IMR-90 (cell line): ENCODE measurements at regions not wholly inside any gene's neighbourhood (a gene's known extent, or its start where the extent isn't known, plus 50 kb on each side); places are given as distances from the start of the nearest gene placed in this dataset.
A peak's percentile ranks its signal among the peaks of the same experiment; 100 is the strongest.

ENCODE experiments used
- ATAC-seq: fragments of 200-7000 bp; cut with Tn5 transposase; 2 replicates; pipeline ENCODE4 v1.9.1; 2020; ENCODE audit warnings: low read depth, mild to moderate bottlenecking, moderate library complexity
- BruUV-seq: library from RNA; stranded (reverse); fragments of 400-500 nt; replicated peaks from 2 replicates; lab custom pipeline; 2021; lab: Mats Ljungman, UMichigan
- CTCF ChIA-PET: fragments of 300-600 bp; formaldehyde crosslinking; extraction: SDS; loops from one replicate; lab custom pipeline; 2021; ENCODE audit warnings: antibody characterized with exemption; lab: Yijun Ruan, JAX
- POLR2A ChIA-PET: fragments of 300-600 bp; sonication (Branson Sonifier 250); formaldehyde crosslinking; loops from one replicate; lab custom pipeline; 2022; ENCODE audit warnings: antibody characterized with exemption; ENCODE audit not compliant: unreplicated experiment; lab: Charles Lee
- DNase-seq: peaks from one replicate; pipeline ENCODE4 v3.0.0; 2013
- H2AFZ ChIP-seq: replicated peaks from 2 replicates; pipeline ENCODE3; 2013; ENCODE audit warnings: low read length, mild to moderate bottlenecking; ENCODE audit not compliant: poor library complexity
- H2AK5ac ChIP-seq: 2 replicates; pipeline ENCODE4 v1.6.1; 2013; ENCODE audit warnings: low read depth, low read length, inconsistent platforms
- H2AK9ac ChIP-seq: replicated peaks from 2 replicates; pipeline ENCODE3; 2013; ENCODE audit warnings: mild to moderate bottlenecking, low read depth, low read length, moderate library complexity; ENCODE audit not compliant: poor library complexity
- H2BK120ac ChIP-seq: 2 replicates; pipeline ENCODE4 v1.6.1; 2013; ENCODE audit warnings: low read depth, low read length, inconsistent platforms
- H2BK15ac ChIP-seq: 3 replicates; pipeline ENCODE4 v1.6.1; 2013; ENCODE audit warnings: low read depth, low read length, inconsistent platforms
- H2BK20ac ChIP-seq: 2 replicates; pipeline ENCODE4 v1.6.1; 2013; ENCODE audit warnings: low read depth, mild to moderate bottlenecking, inconsistent platforms, low read length, moderate library complexity
- H2BK5ac ChIP-seq: 2 replicates; pipeline ENCODE4 v1.6.1; 2013; ENCODE audit warnings: mild to moderate bottlenecking, low read depth, low read length, inconsistent platforms; ENCODE audit not compliant: poor library complexity, severe bottlenecking
- H3K14ac ChIP-seq: replicated peaks from 2 replicates; pipeline ENCODE4 v1.6.1; 2013; ENCODE audit warnings: low read depth, low read length, inconsistent platforms
- H3K18ac ChIP-seq: 2 replicates; pipeline ENCODE4 v1.6.1; 2013; ENCODE audit warnings: low read depth, low read length, control low read depth
- H3K23ac ChIP-seq: 2 replicates; pipeline ENCODE4 v1.6.1; 2013; ENCODE audit warnings: low read depth, low read length, inconsistent platforms
- H3K27ac ChIP-seq: 2 replicates; pipeline ENCODE4 v1.5.1; 2013; ENCODE audit warnings: mild to moderate bottlenecking, control low read depth, low read length; ENCODE audit not compliant: insufficient read depth
- H3K27me3 ChIP-seq: 2 replicates; pipeline ENCODE4 v1.6.1; 2013; ENCODE audit warnings: low read length; ENCODE audit not compliant: control insufficient read depth, insufficient read depth
- H3K36me3 ChIP-seq: 2 replicates; pipeline ENCODE4 v1.6.1; 2013; ENCODE audit warnings: low read length, mixed read lengths; ENCODE audit not compliant: control insufficient read depth, insufficient read depth
- H3K4ac ChIP-seq: 2 replicates; pipeline ENCODE4 v1.6.1; 2013; ENCODE audit warnings: low read depth, low read length, inconsistent platforms
- H3K4me1 ChIP-seq: 2 replicates; pipeline ENCODE4 v1.6.1; 2013; ENCODE audit warnings: low read length, mixed read lengths; ENCODE audit not compliant: control insufficient read depth, insufficient read depth
- H3K4me2 ChIP-seq: 2 replicates; pipeline ENCODE4 v1.6.1; 2013; ENCODE audit warnings: low read depth, mild to moderate bottlenecking, control low read depth, low read length, moderate library complexity
- H3K4me3 ChIP-seq: 2 replicates; pipeline ENCODE4 v1.5.1; 2013; ENCODE audit warnings: low read depth, mild to moderate bottlenecking, control low read depth, low read length, moderate library complexity; ENCODE audit not compliant: insufficient read depth
- H3K56ac ChIP-seq: 2 replicates; pipeline ENCODE4 v1.6.1; 2013; ENCODE audit warnings: low read length, inconsistent platforms; ENCODE audit not compliant: insufficient read depth; ENCODE audit errors: extremely low read depth
- H3K79me1 ChIP-seq, 2 experiments: 2 replicates each; pipeline ENCODE4 v1.6.1; 2013; ENCODE audit warnings: low read length in 2 of 2, inconsistent platforms in 1 of 2, low read depth in 1 of 2
- H3K9ac ChIP-seq: 2 replicates; pipeline ENCODE4 v1.6.1; 2013; ENCODE audit warnings: low read depth, low read length, control low read depth
- H3K9me1 ChIP-seq: 2 replicates; pipeline ENCODE4 v1.6.1; 2013; ENCODE audit warnings: low read length, inconsistent platforms; ENCODE audit not compliant: insufficient read depth
- H3K9me3 ChIP-seq: 2 replicates; pipeline ENCODE4 v1.6.1; 2013; ENCODE audit warnings: low read length; ENCODE audit not compliant: control insufficient read depth, insufficient read depth
- H4K20me1 ChIP-seq: 2 replicates; pipeline ENCODE4 v1.6.1; 2013; ENCODE audit warnings: low read length, inconsistent platforms; ENCODE audit not compliant: insufficient read depth
- H4K5ac ChIP-seq: 2 replicates; pipeline ENCODE4 v1.6.1; 2013; ENCODE audit warnings: mild to moderate bottlenecking, low read depth, low read length, control low read depth
- H4K8ac ChIP-seq, 2 experiments: 2 replicates each; pipeline ENCODE4 v1.6.1; 2013; ENCODE audit warnings: low read depth in 2 of 2, low read length in 2 of 2, control low read depth in 1 of 2, inconsistent platforms in 1 of 2
- H4K91ac ChIP-seq: 2 replicates; pipeline ENCODE4 v1.6.1; 2013; ENCODE audit warnings: low read depth, low read length, inconsistent platforms; ENCODE audit not compliant: insufficient read depth
- CEBPB ChIP-seq: IDR thresholded peaks from 2 replicates; pipeline ENCODE4 v1.6.1; 2012; ENCODE audit warnings: low read depth, low read length, improper control_type of control experiment
- MAFK ChIP-seq: IDR thresholded peaks from 2 replicates; pipeline ENCODE4 v1.6.1; 2012; ENCODE audit warnings: low read depth, low read length, improper control_type of control experiment
- MAZ ChIP-seq: IDR thresholded peaks from 2 replicates; pipeline ENCODE4 v1.6.1; 2012; ENCODE audit warnings: low read depth, mild to moderate bottlenecking, low read length, improper control_type of control experiment, moderate library complexity, borderline replicate concordance
- MXI1 ChIP-seq: IDR thresholded peaks from 2 replicates; pipeline ENCODE4 v1.6.1; 2012; ENCODE audit warnings: low read depth, mild to moderate bottlenecking, low read length, moderate library complexity, borderline replicate concordance
- NFE2L2 ChIP-seq: fragments of 150-350 bp; IDR thresholded peaks from 2 replicates; pipeline ENCODE4 v1.6.1; 2016; ENCODE audit warnings: low read depth, mild to moderate bottlenecking, low read length
- POLR2A ChIP-seq: IDR thresholded peaks from 2 replicates; pipeline ENCODE4 v1.6.1; 2012; ENCODE audit warnings: mild to moderate bottlenecking, low read depth, low read length
- RAD21 ChIP-seq: IDR thresholded peaks from 2 replicates; pipeline ENCODE4 v1.6.1; 2012; ENCODE audit warnings: low read length, improper control_type of control experiment
- SMC3 ChIP-seq: fragments of 150-350 bp; IDR thresholded peaks from 2 replicates; pipeline ENCODE4 v1.6.1; 2016; ENCODE audit warnings: low read depth, mild to moderate bottlenecking, antibody characterized with exemption, low read length, moderate library complexity
- WGBS, 2 experiments: methylation state at CpG; one replicate each; pipeline versions ENCODE4 v1.1.5 to v1.1.7; 2013; ENCODE audit warnings: missing lambda C conversion rate in 2 of 2; ENCODE audit not compliant: insufficient read length in 1 of 2; ENCODE audit errors: extremely low coverage in 2 of 2; 5-methylcytosine and 5-hydroxymethylcytosine counted together
- dilution Hi-C: fragments of 300-500 bp; cut with HindIII; formaldehyde crosslinking; loops from one replicate; pipeline ENCODE4 v1.14.3; 2018; ENCODE audit warnings: low sequenced_read_pairs; ENCODE audit not compliant: unreplicated experiment
- in situ Hi-C: fragments of 300-500 bp; cut with MboI; formaldehyde crosslinking; loops from 3 replicates; pipeline ENCODE4 v1.14.3; 2019; ENCODE audit warnings: low sequenced_read_pairs, inconsistent platforms, mixed read lengths
- intact Hi-C: fragments of 100-400 bp; cut with micrococcal nuclease; formaldehyde crosslinking; loops from 2 replicates; pipeline ENCODE4 v1.10.0; 2022
- TF ChIP-seq, protein P1 (sequence below): fragments of 150-350 bp; IDR thresholded peaks from 2 replicates; pipeline ENCODE4 v1.6.1; 2017; ENCODE audit warnings: mild to moderate bottlenecking, antibody characterized with exemption, low read length, low read depth

GRCh38 chr15:39495871-39496840 lies 84.7 kb upstream of the THBS1 start:
- Histone ChIP-seq H3K79me1 (no peaks in the 10 kb centered on the region), H3K14ac (peak overlapping the region; percentile 12), H3K4me1 (peaks cover 19% of the 10 kb centered on the region), H2BK20ac (peak overlapping the region; percentile 71), H3K9me3 (no peaks in the 10 kb centered on the region), H3K36me3 (no peaks in the 10 kb centered on the region), H4K8ac (peak overlapping the region; percentile 46 to 60; a peak in 3 of 4 replicates), H2AFZ (peak overlapping the region; percentile 39), H3K9me1 (peaks cover 2% of the 10 kb centered on the region; the same call in 1 of the 2 replicates), H3K27me3 (no peaks in the 10 kb centered on the region), H4K91ac (peak overlapping the region; percentile 65), H3K9ac (no peak overlapping the region; the same call in 1 of the 2 replicates), H3K4me3 (no peak overlapping the region), H2AK5ac (peak overlapping the region; percentile 50), H3K4me2 (no peak overlapping the region), H2BK5ac (peak overlapping the region; percentile 35), H3K4ac (peak overlapping the region; percentile 44), H3K18ac (peak overlapping the region; percentile 78), H2AK9ac (no peak overlapping the region), H2BK120ac (peak overlapping the region; percentile 64), H2BK15ac (peak overlapping the region; percentile 95; the same call in 2 of the 3 replicates), H3K23ac (0 out of 2 replicates have a peak overlapping the region, but pooled peaks have one; percentile 15), H3K56ac (no peak overlapping the region), H4K5ac (peak overlapping the region; percentile 69), H3K27ac (peak overlapping the region; percentile 80; the same call in 1 of the 2 replicates), H4K20me1 (no peaks in the 10 kb centered on the region)
- peak; percentile 52 for DNase-seq
- WGBS, 2 experiments = no CpG with 5 or more reads among the region's 8 CpGs
- ChIA-PET CTCF (interaction anchor here (0.5 to 0.9 kb wide), 3 partner anchors 19 to 665 kb away, joined by 3 to 4 read pairs (median 3); no protein-coding TSS in a partner anchor), POLR2A (no interaction called here)
- ATAC-seq = peak; percentile 80
- in situ Hi-C loops (no loop called here), dilution Hi-C loops (no loop called here), intact Hi-C loops (no loop called here)
- BruUV-seq = no TSS peak
- no peak for TF ChIP-seq CEBPB
- TF ChIP-seq NFE2L2 = no peak
- no peak for TF ChIP-seq POLR2A
- TF ChIP-seq SMC3 = no peak
- TF ChIP-seq, protein P1, sequence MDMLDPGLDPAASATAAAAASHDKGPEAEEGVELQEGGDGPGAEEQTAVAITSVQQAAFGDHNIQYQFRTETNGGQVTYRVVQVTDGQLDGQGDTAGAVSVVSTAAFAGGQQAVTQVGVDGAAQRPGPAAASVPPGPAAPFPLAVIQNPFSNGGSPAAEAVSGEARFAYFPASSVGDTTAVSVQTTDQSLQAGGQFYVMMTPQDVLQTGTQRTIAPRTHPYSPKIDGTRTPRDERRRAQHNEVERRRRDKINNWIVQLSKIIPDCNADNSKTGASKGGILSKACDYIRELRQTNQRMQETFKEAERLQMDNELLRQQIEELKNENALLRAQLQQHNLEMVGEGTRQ = no peak
- no peak for TF ChIP-seq MXI1
- TF ChIP-seq RAD21 = no peak
- no peak for TF ChIP-seq MAZ
- TF ChIP-seq MAFK = no peak
